NCI-H146 treated with DMSO at 0.1 percent for 48 hours (cell line): ENCODE measurements at regions not wholly inside any gene's neighbourhood (a gene's known extent, or its start where the extent isn't known, plus 50 kb on each side); places are given as distances from the start of the nearest gene placed in this dataset.
A peak's percentile ranks its signal among the peaks of the same experiment; 100 is the strongest.
"Not testable (repeated sequence)": the region's sequence is repeated elsewhere in the genome, so short reads cannot be mapped to it uniquely, and the experiment has no call there.

Source experiments
- DNase-seq: peaks from one replicate; lab custom pipeline; 2025; ENCODE audit not compliant: unreplicated experiment; lab: John Stamatoyannopoulos, UW

DNA sequence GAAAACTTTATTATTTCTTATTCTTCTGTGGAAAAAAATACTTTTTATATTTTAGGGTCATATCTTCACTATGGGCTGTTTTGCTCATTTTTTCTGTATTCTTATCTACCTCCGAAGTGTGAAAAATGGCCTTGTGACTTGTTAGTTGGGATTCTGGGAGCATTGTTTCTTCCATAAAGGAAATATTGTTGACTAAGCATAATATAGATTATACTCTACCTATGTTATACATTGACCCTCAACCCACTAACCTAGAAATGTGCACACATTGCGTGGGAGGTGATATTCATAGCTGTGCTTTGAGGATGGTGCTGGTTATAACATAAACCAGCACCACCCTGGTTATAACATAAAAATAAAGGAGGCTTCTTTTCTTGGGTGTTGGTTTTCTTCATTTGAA lies 259.2 kb upstream of the AADAT start:
- no peak for DNase-seq

DNA sequence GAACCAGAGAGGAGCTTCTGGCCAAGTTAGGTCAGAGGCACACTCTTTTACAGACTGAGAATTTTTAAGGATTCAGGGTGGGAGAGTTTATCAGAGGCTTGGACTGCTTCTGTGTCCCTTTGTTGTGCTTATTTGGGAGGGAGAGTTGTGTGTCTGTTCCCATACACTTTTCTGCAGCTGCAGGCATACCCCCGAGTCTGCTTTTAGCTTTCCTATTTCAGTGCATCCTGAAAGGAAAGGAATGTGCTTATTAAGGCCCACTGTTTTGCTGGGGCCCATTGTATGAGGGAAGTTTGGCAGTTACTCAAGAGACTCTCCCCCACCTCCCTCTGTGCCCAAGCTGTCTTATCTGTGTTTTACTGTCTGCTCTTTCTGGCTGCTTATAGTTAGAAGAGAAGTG lies 257.4 kb upstream of the AADAT start:
- not testable (repeated sequence) for DNase-seq

DNA sequence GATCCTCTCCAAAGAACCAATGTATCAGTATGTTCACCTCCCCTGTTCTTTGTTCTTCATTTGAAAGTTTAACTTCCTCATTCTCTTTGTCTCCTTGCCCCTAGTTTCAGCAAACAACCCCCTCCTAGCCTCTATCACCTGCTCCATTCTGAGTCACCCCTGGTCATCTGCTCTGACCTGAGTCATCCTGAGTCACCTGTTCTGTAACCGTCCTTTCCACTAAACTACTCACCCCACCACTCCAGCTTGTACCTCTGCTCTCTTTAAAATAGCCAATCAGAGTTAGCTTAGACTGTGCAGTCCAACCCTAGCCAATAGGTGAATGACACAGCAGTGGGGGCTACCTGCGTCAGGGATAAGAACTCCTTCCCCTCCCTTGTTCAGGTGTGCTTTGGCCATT lies 249.8 kb upstream of the AADAT start:
- DNase-seq: no peak

DNA sequence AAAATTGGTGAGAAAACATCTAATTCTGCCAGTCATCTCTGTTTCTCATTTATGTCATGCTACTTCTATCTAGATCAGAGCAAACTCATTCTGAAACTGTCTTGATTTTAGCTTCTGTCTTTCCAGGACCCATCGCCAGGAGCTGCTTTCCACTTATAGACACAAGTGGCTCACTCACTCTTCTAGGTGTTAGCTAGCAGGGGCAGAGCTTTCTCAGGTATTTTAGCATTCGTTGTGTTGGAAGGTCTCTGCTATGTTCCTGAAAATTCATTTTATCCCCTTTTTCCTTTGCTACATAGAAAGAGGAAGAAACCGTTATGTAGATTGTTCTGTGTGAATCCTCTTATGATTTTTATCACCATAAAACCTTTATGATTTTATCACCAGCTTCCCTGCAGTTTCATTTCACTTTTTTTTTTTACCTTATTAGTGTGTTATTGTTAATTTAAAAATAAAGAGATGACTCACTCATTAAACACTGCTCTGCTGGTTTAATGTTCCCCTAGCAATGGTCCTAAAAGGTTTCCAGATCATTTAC lies 246.6 kb upstream of the AADAT start:
- DNase-seq: no peak

DNA sequence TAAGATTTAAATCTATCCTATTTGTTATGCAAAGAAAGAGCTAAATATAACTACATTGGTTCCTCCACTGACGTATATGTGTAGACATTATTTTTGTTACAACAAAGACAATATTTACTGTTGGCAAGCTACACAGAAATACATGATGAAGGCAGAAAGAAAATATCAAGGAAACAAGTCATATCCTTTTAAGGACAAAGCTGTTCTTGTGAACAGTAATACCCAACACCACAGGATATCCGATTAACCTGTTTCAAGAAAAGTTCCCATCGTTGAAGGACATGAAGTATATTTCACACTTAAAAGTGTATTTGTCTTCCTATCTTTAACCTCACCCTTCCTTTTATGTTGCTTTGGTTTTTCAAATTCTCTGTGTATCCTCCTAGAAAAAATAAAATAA lies 235.8 kb upstream of the AADAT start:
- no peak for DNase-seq

DNA sequence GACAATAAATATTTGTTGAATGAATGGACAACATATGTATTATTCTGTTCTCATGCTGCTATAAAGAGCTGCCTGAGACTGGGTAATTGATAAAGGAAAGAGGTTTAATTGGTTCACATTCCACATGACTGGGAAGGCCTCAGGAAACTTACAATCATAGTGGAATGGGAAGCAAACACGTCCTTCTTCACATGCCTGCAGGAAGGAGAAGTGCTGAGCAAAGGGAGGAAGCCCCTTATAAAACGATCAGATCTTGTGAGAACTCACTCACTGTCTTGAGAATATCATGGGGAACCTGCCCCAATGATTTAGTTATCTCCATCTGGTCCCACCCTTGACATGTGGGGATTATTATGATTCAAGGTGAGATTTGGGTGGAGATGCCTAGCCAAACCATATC lies 233.9 kb upstream of the AADAT start:
- no peak for DNase-seq

DNA sequence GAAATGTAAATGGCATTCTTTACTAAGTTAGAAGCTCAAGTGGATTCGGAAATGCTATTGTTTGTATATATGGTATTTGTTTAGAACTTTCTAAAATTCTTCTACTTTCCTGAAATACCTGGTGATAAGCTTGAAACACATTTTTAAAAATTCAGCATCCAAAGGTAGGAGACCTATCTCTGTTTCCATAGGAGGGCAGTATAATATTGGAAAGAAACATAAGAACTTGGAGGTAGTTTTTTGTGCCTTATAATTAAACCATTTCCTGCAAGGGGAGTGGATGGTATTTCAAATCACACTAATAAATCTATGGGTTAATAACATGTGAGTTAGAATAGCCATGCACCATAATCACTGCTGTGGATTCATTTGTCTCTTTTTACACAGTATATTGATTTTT lies 217.4 kb upstream of the AADAT start:
- no peak for DNase-seq

DNA sequence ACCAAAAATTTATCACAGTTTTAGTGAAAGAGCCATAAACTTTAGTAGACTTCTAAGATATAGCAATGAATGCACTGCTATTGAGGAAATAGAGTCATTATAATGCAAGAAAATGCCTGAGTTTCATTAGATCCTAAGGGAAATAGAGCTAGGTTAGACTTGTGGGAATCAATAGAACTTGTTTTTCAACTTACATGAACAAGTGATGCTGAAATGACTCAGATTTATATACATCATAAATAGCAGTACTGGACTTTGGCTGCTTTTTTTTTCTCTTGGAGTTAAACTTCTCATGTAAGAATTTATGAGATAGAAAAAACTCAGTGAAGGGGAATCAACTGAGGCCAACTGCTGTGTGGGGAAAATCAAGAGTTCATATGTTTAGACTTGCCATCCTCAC lies 216.5 kb upstream of the AADAT start:
- no peak for DNase-seq

DNA sequence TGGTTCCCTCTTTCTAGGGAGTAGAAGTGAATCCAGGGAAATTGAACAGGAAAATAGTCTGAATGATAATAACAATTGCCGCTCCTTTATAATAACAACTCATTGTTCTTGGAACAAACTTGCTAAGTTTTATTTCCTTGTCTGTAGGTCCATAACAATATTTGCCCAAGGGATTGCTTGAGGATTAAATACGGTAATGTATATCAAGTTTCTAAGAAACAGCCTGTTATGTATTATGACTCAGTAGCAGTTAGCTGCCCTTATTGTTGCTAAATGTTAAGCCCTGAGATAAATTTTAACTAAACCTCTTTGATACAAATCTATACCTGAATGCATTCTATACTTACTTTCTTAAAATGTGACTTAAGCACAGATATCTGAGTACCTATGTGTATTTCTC lies 215.9 kb upstream of the AADAT start:
- DNase-seq: no peak

DNA sequence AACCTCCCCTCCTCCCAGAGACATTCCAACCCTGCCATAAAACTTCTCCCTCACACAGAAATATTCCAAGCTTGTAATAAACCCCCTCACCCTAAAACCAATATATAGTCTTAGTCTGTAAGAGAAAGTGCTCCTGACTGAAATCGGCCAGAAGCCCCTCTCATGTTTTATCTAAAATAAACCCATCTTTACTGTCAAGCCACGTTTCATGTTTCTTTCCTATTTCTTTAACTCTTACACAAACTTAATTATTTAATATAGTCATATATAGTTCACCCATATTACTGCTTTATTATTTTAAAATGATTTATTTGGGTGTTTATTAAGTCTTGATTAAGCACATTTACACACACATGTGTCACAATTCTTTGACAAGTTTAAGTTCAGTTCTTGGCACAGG lies 191.3 kb upstream of the AADAT start:
- no peak for DNase-seq

DNA sequence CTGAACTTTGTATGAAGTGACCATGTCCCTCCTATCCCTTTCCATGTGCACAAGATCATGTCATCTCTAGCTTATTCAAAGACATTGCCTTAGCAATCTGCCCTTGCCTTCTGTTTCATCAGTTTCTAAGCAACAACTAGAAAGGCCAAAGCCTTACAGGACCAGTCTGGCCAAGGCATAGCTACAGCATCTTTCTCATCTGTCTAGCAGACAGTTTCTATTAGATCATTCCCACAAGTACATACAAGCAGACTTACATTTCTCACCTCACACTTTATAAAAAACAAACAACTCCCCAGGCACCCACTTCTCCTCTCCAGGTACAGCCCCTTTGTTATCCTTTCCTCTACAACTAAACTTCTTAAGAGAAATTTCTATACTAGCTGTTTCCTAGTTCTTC lies 188.7 kb upstream of the AADAT start:
- DNase-seq: no peak

DNA sequence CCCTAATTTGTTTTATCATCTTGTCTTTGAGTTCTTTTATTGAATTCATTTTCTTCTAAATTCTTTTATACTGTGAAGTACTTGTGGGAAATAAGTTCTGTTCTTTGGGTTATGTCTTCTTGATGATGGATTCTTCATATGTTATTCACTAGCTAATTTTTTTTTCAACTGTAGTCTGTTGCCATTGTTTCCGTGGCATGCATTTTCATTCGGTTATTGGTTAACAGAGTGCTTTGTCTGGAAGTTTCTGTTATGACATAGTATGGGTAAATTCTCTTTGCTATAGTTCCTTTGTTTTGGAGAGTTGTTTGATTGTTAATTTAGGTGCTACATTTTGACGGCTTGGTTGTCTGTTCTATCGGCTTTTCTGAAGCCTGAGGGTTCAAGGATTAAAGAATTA lies 184.9 kb upstream of the AADAT start:
- DNase-seq: no peak

DNA sequence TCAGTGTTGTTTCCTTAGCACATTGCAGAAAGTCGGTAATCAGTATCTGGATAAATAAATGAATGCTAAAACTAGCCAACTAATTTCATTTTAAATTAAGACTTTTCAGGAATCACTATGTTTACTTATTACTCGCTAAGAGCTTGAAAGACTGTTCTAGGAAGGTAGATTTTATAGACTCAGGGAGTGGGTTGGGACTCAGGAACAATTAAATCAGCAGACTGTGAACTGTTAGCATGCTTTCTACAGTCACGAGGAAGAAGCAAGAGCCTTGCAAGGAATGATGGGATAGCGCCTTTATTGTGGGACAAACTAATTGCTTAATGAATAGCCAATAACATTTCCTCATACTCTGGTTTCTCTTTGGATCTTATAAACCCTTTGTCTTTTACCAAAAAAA lies 183.2 kb upstream of the AADAT start:
- no peak for DNase-seq

DNA sequence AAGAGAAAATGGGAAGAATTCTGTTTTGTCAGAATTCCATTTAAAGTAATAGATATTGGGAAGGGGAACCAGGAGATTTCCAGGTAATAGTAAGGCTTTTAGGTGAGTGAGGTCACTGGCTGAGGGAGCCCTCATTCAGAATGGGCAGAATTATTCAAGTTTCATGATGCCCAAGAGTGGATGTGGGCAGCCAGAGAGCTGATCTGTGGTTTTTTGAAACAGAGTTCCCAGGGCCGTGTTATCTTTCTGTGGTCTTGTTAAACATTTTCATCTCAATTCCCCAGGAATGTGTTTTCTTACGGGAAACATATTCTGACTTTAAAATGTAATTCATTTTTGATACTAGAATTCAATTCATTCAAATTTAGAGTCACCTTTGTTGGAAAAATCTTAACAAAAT lies 182.0 kb upstream of the AADAT start:
- DNase-seq: no peak

DNA sequence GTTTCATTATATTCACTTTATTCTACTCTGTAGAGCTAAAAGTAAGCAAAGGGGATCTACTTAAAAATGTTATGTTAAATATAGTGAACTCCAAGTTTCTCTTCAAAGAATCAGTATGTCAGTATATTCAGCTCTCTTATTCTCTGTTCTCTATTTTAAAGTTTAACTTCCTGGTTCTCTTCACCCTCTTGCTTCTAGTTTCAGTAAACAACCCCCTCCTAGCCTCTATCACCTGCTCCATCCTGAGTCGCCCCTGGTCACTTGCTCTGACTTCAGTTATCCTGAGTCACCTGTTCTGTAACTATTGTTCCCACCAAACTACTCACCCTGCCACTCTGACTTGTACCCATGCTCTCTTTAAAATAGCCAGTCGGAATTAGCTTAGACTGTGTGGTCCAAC lies 180.9 kb upstream of the AADAT start:
- DNase-seq: no peak

DNA sequence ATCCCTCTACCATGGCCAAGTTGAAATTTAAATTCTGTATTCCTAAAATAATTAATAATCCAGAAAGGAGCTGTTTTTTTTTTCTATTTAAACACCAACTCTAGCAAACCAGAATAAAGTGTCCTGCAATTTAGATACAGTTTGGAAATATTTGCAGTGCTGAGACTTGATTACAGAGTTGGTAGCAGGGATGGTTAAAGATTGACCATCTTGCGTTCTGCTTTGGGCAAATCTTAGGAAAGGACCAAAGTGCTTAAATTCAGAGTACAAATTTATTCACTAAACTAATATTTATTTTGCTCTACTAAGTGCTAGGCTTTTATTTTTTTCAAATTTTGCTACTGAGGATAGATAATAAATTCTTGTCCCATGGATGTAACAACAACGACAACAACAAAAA lies 180.2 kb upstream of the AADAT start:
- DNase-seq: no peak

DNA sequence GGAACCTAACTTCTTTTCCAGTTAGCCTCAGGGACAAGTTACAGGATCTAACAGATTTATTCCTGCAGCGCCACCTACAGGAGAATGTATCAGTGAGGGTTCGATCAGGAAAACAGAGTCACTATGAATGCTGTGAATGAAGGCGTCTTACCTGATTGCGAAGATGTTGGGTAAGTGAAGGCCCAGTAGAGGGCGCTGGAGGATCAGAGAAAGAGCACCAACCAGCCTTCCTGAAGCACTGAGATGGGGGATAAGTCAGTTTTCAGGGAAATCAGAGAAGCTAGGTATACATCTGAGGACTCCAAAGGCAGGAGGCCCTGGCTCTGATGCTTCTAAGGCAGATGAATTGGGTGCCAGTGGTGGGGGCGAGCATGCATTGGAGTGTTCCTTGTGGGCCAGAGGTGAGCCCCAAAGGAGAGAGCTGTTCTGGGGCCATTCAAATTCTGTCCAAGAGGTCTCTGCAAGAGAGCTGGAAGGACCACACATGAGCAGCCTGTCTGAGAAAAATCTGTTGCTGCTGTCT lies 169.9 kb upstream of the AADAT start:
- peak; percentile 59 for DNase-seq

DNA sequence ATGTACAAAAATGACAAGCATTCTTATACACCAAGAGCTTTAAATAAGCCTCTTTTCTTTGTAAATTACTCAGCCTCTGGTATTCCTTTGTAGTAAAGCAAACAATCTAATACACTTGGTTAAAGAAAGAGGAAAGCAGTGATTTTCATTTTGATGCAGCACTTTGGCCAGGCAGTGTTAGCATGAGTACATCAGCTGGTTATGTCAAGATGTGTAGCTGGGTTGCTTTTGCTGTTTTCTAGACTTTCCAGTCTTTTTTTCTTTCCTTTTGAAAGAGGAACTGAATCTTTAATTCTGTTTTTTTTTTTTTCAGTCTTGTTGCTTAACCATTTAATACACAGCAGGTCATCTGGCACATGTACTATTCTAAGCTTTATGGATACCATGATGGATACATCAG lies 167.1 kb upstream of the AADAT start:
- no peak for DNase-seq

DNA sequence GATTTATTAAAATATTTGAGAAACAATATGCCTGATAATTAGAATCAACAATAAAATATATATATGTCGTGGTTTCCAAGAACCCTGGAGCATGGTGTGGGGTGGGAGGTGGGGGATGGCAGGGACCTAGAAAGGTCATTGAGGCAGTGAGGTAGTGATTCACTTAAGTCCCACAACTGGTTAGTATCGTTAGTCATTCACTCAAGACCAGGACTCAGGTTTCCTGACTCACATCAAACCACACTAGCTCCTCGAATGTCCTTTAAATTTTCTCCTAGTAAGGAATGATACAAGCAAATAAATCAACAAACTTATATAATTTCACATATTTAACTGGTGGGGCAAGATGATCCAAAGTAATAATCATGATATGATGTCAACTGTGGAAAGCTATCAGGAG lies 158.8 kb upstream of the AADAT start:
- DNase-seq: no peak

DNA sequence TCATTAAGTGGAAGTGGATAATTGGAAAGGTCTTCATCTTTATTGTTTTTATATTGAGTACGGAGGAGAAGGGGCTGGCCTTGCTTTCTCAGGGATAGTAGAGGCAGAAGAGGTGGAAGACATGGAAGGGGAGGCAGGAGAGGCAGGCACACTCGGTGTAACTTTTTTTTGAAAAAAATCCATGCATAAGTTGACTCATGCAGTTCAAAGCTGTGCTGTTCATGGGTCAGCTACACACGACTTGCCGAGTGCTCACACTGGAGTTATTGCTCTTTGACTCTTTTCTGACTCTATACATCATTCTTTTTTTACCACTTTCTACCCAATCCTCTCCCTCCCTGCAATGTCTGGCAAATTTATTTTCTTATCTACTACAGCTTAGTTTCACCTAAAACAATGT lies 158.3 kb upstream of the AADAT start:
- DNase-seq: no peak

DNA sequence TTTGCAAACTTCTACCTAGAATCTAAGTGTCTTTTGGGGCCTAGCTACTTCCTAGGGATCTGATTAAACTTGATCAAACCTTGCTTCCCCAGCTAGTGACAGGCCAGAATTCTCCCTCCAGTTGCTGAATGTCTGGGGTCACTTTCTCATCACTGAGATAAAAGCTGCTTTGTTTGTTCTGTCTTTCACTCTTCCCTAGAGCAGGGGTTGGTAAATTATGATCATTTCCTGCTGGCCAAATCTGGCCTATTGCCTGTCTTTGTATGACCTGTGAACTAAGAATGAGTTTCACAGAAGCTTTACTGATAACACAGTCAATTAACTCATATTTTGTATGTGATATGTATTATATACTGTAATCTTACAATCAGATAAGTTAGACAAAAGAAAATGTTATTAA lies 157.8 kb upstream of the AADAT start:
- DNase-seq: no peak

DNA sequence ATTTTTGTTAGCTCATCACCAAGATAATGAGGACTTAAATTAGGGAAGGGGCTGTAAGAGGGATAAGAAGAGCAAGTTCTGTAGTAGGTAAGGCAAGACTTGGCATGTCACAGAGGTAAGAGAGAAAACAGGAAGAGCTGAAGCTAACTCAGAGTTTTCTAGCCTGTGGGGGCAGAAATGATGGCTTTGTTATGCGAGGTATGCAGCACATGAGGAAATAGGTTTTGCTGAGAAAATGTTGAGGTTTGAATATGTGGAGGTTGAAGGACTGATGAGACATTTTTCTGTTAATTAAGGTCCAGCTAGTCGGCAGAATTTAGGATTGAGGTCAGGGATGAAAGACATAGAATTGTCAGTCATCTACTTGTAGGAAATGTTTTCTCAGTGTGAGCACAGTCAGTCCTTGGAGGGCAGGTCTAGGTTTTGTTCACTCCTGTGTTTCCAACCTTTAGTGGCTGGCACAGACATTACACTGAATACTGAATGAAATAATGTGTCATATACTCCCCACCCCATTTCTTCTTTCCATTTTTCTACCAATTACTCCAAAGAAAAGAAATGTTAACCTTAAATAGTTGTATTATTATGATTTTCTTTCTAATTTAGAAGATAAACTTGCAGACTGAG lies 154.0 kb upstream of the AADAT start:
- no peak for DNase-seq

DNA sequence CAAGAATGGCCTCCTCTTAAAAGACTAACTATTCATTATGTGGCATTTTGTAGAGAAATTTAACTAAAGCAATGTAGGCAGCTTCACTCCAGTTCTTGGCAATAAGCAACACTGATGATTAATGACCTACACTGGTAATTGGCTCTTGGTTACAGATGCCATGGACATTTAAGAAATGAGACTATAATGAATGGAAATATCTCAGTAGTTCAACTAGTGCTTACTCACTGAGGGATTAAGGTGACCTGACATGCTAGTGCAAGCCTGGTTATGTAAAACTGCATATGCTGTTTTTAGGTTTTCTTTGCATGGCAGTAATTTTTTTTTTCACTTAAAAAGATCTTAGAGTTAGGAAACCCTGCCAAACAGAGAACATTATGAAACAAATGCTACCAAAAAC lies 152.7 kb upstream of the AADAT start:
- DNase-seq: no peak
